Adrenal gland (tissue), 9 donors: ENCODE measurements at regions not wholly inside any gene's neighbourhood (a gene's known extent, or its start where the extent isn't known, plus 50 kb on each side); places are given as distances from the start of the nearest gene placed in this dataset.

Experiments used
- DNase-seq, 7 donors: peaks; one replicate each; pipeline ENCODE4 v3.0.0-alpha.2; 2019 to 2020
- H3K27ac ChIP-seq, 5 donors: fragments of 200-600 bp; sonication (generic) in 4 of 5; 1 replicate in 3 of 5; 2 replicates in 2 of 5; pipeline versions ENCODE4 v1.5.1 to v1.8.0; 2016 to 2020; ENCODE audit warnings: mild to moderate bottlenecking in 1 of 5
- H3K27me3 ChIP-seq: fragments of 200-600 bp; 2 replicates; pipeline ENCODE4 v1.8.0; 2021
- H3K36me3 ChIP-seq, 2 donors: fragments of 200-600 bp; replicated peaks in 1 of 2; 1 replicate in 1 of 2; 2 replicates in 1 of 2; pipeline versions ENCODE4 v1.5.1 to v1.8.0; 2018 to 2022
- H3K4me1 ChIP-seq, 2 donors: fragments of 200-600 bp; replicated peaks in 1 of 2; 1 replicate in 1 of 2; 2 replicates in 1 of 2; pipeline versions ENCODE4 v1.5.1 to v1.8.0; 2018 to 2021
- H3K4me3 ChIP-seq, 4 donors: fragments of 200-600 bp; sonication (generic) in 3 of 4; one replicate each; pipeline ENCODE4 v1.5.1; 2016 to 2018
- H3K9me3 ChIP-seq, 3 donors: fragments of 200-600 bp; sonication (generic) in 1 of 3; replicated peaks in 1 of 3; 1 replicate in 2 of 3; 2 replicates in 1 of 3; pipeline versions ENCODE4 v1.5.1 to v1.8.0; 2016 to 2021
- CTCF ChIP-seq, 6 experiments: fragments of 450-650 bp in 4 of 6; fragments of 200-600 bp in 2 of 6; sonication (generic) in 1 of 6; IDR thresholded peaks; 1 replicate in 5 of 6; 2 replicates in 1 of 6; pipeline versions ENCODE4 v1.5.1 to v1.8.0; 2016 to 2021; ENCODE audit warnings: antibody characterized with exemption in 6 of 6, mild to moderate bottlenecking in 2 of 6, moderate library complexity in 1 of 6
- POLR2A ChIP-seq, 2 donors: fragments of 450-650 bp; IDR thresholded peaks; one replicate each; pipeline ENCODE4 v1.6.1; 2017; ENCODE audit warnings: antibody characterized with exemption in 2 of 2, mild to moderate bottlenecking in 2 of 2, moderate library complexity in 1 of 2
- WGBS, 4 donors: extraction: QIAGEN DNeasy Blood & Tissue Kit in 2 of 4; methylation state at CpG; one replicate each; pipeline versions ENCODE4 v1.1.5 to v1.1.7; 2013 to 2017; 5-methylcytosine and 5-hydroxymethylcytosine counted together
- intact Hi-C, 2 donors: fragments of 100-400 bp; cut with DNase I; formaldehyde crosslinking; loops; one replicate each; pipeline versions ENCODE4 v1.14.1 to v1.15.0; 2022 to 2023
- donor health status: healthy with polysubstance abuse.
- donor health status: Bipolar disorder and iron deficiency.
- donor health status: DM: yes; HTN: yes; CAD: no.
- donor health status: DM: no; HTN: no; CAD: no.
- donor health status: DM: no; HTN: no; CAD: no.

- no peaks in the 10 kb centered on the region for H3K4me1 ChIP-seq
- H3K4me3 ChIP-seq, result no peak overlapping the region
- WGBS, 4 donors, result 25 to 62% (median 50%) methylated on average over 2 of the region's 2 CpGs
- intact Hi-C loops, result no loop called here
- H3K36me3 ChIP-seq, result no peaks in the 10 kb centered on the region
- H3K27me3 ChIP-seq, result no peaks in the 10 kb centered on the region
- TF ChIP-seq CTCF (IDR thresholded peaks at IDR 0.05), result no peak
- no peak for TF ChIP-seq POLR2A (IDR thresholded peaks at IDR 0.05)
- no peak overlapping the region for H3K27ac ChIP-seq
- H3K9me3 ChIP-seq, result no peaks in the 10 kb centered on the region
- no peak for DNase-seq
These were observed 102.0 kb upstream of the GADL1 start for GRCh38 chr3:30996467-30996866.

GRCh38 chr3:31002730-31003129, 108.3 kb upstream of the GADL1 start:
- no peak overlapping the region for H3K27ac ChIP-seq
- no peaks in the 10 kb centered on the region for H3K4me1 ChIP-seq
- DNase-seq, result no peak
- H3K9me3 ChIP-seq, result no peaks in the 10 kb centered on the region
- H3K4me3 ChIP-seq, result no peak overlapping the region
- no peaks in the 10 kb centered on the region for H3K36me3 ChIP-seq
- no peaks in the 10 kb centered on the region for H3K27me3 ChIP-seq
- WGBS, 4 donors, result 73 to 80% (median 77%) methylated on average over 3 of the region's 3 CpGs
- intact Hi-C loops, result no loop called here
- TF ChIP-seq POLR2A (IDR thresholded peaks at IDR 0.05) (no peak), CTCF (IDR thresholded peaks at IDR 0.05) (no peak)

- WGBS, 4 donors, result 50 to 65% (median 55%) methylated on average over 3 of the region's 3 CpGs
- intact Hi-C loops, result no loop called here
These were observed 109.7 kb upstream of the GADL1 start for GRCh38 chr3:31004025-31004678.

GRCh38 chr3:31008994-31009393, 114.5 kb upstream of the GADL1 start:
- TF ChIP-seq CTCF (IDR thresholded peaks at IDR 0.05), result no peak
- no peak for TF ChIP-seq POLR2A (IDR thresholded peaks at IDR 0.05)
- H3K9me3 ChIP-seq, result no peaks in the 10 kb centered on the region
- H3K4me3 ChIP-seq, result no peak overlapping the region
- H3K4me1 ChIP-seq, result no peaks in the 10 kb centered on the region
- no peak for DNase-seq
- intact Hi-C loops, result no loop called here
- H3K36me3 ChIP-seq, result no peaks in the 10 kb centered on the region
- H3K27me3 ChIP-seq, result no peaks in the 10 kb centered on the region
- no peak overlapping the region for H3K27ac ChIP-seq

More at GRCh38 chr3:31004025-31004678, 109.7 kb upstream of the GADL1 start:
- DNase-seq, result no peak
- no peaks in the 10 kb centered on the region for H3K9me3 ChIP-seq
- no peak overlapping the region for H3K4me3 ChIP-seq
- H3K4me1 ChIP-seq, result no peaks in the 10 kb centered on the region
- no peak overlapping the region for H3K27ac ChIP-seq
- no peaks in the 10 kb centered on the region for H3K36me3 ChIP-seq
- no peak for TF ChIP-seq POLR2A (IDR thresholded peaks at IDR 0.05)
- no peak for TF ChIP-seq CTCF (IDR thresholded peaks at IDR 0.05)
- H3K27me3 ChIP-seq, result no peaks in the 10 kb centered on the region
